HG02884 (cell line): ENCODE measurements at regions not wholly inside any gene's neighbourhood (a gene's known extent, or its start where the extent isn't known, plus 50 kb on each side); places are given as distances from the start of the nearest gene placed in this dataset.

Experiments
- ATAC-seq: cut with Tn5 transposase; IDR thresholded peaks from one replicate; pipeline ENCODE4 v1.9.1; 2021; ENCODE audit warnings: mild to moderate bottlenecking, moderate library complexity; ENCODE audit not compliant: unreplicated experiment

DNA sequence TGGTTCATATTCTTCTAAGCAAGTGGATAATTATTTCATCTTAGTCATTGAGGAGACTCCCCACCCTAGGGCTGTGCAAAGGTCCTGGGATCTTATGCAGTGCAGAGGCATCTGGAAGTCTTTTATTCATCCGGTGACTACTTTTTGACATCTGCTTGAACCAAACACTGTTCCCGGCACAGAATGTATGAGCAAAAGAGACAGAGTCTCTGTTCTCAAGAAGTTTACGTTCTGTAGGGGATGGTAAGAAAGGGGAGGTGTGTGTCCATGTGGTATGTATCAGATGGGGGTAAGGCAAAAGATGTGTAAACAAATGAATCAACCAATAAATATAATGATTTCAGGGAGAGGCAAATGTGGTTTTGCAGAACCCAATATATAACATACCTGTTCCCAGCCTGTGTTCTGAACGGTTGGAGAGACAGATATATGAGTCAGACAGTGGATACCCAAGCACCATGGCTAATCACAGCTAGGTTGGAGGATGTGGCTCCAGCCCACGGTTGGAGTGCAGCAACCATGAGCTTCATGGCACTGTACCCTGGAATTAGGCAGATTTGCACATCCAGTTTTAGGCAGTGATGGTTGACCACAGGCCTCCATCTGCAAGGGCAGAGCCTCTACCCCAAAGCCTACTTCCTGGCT is 75.1 kb upstream of the CADM1 start:
- no peak for ATAC-seq

DNA sequence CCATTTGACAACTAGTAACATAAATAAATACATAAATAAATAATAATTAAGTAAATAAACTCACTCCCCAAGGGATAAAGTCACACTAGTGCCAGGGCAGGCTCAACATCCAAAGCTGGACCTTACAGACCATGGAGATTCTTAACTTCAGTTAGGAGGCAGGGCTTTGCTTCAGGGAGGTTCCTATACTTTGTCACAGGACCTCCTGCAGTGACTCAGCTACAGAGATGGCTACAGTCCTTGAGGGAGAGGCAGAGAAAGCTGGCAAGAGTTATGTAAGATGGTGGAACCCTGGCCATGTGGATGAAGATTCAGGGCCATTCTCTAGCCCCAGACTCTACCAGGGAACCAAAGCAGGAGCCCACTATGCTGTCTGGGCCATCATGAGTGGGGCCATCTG is 74.1 kb upstream of the CADM1 start:
- ATAC-seq, result no peak

- no peak for ATAC-seq
Measured at GRCh38 chr11:115577701-115578100, 73.5 kb upstream of the CADM1 start.

- no peak for ATAC-seq
Measured at GRCh38 chr11:115576606-115577380, 72.6 kb upstream of the CADM1 start.

- no peak for ATAC-seq
Measured at GRCh38 chr11:115572551-115572950, 68.3 kb upstream of the CADM1 start.

- ATAC-seq, result no peak
Measured at GRCh38 chr11:115566180-115566764, 62.1 kb upstream of the CADM1 start.

DNA sequence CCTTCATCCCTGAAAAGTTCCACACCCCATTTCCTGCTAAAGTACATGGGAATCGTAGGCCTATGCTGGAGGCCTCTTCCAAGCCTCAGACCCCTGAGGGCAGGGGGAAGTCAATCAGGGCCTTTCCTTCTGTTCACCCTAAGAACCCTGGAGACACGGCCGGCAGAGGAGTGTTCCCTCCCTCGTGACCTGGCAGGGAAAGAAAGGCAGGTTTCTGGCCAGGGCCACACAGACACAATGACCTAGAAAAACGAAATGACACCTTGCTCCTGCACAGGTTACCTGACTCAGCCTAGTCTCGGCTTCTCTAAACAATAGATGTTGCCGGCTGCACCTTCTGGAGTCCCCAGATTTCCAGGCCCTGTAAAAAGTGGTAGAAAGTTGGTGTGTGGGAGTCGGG is 60.6 kb upstream of the CADM1 start:
- ATAC-seq, result no peak

DNA sequence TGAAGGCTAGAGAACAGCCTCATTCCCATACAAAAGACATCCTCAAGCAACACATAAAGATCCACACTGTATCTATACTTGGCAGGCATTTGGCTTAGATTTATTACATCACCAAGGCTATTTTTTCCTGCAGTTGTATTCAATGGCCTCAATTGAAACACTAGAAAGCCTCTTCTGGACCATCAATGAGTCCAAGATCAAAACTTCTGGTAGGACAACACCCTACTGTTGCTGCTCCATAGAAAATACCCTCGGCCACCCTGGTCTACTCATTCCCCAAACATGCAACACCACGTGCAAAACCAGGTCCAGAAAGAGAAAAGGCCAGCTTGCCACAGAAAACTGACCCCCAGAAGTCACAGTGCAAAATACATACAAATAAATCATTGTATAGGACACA is 56.9 kb upstream of the CADM1 start:
- ATAC-seq, result no peak

GRCh38 chr11:115558635-115559034 is 54.4 kb upstream of the CADM1 start:
- ATAC-seq, result no peak

DNA sequence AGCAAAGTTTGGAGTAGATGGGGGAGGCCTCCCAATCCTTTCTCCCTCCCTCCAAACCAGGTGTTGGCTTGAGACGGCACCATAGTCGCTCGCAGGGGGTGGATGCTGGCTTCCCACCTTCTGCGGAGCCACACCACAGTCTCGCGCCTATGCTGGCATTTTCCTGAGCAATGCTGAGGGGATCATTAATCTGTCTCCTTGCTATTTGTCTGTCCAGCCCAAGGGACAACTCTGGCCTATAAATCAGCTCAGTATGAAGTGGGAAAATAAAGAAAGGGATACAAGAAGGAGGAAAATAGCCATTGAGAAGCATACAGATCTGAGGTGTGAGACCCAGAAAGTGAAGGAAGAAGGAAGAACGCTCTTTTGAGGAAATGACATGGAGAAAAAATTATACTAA is 53.5 kb upstream of the CADM1 start:
- ATAC-seq, result no peak

GRCh38 chr11:115556984-115557383 is 52.8 kb upstream of the CADM1 start:
- ATAC-seq, result no peak

GRCh38 chr11:115555336-115556090 is 51.3 kb upstream of the CADM1 start:
- ATAC-seq, result no peak
